ENCODE measurements at regions not wholly inside any gene's neighbourhood (a gene's known extent, or its start where the extent isn't known, plus 50 kb on each side); places are given as distances from the start of the nearest gene placed in this dataset.
"Not testable (repeated sequence)": the region's sequence is repeated elsewhere in the genome, so short reads cannot be mapped to it uniquely, and the experiment has no call there.

GRCh38 chr14:81765651-81766275 is 232.1 kb upstream of the SEL1L start:
- no peak for DNase-seq

- DNase-seq: no peak
Observed at GRCh38 chr14:81766321-81766915, 232.8 kb upstream of the SEL1L start.

GRCh38 chr14:81767266-81767995 is 233.8 kb upstream of the SEL1L start:
- no peak for DNase-seq

GRCh38 chr14:81771651-81772275 is 238.1 kb upstream of the SEL1L start:
- no peak for DNase-seq

GRCh38 chr14:81772381-81772780 is 238.7 kb upstream of the SEL1L start:
- no peak for DNase-seq

- no peak for DNase-seq
Observed at GRCh38 chr14:81776531-81776930, 242.9 kb upstream of the SEL1L start.

GRCh38 chr14:81781798-81782197 is 248.1 kb upstream of the SEL1L start:
- DNase-seq: not testable (repeated sequence)

- DNase-seq: no peak
Observed at GRCh38 chr14:81784084-81784483, 250.4 kb upstream of the SEL1L start.

- no peak for DNase-seq
Observed at GRCh38 chr14:81797315-81797714, 263.7 kb upstream of the SEL1L start.

GRCh38 chr14:81801921-81802320 is 268.3 kb upstream of the SEL1L start:
- no peak for DNase-seq

- no peak for DNase-seq
Observed at GRCh38 chr14:81802341-81802740, 268.7 kb upstream of the SEL1L start.

- no peak for DNase-seq
Observed at GRCh38 chr14:81805785-81806184, 272.1 kb upstream of the SEL1L start.

GRCh38 chr14:81811705-81812269 is 278.1 kb upstream of the SEL1L start:
- DNase-seq: no peak

- DNase-seq: no peak
Observed at GRCh38 chr14:81818271-81818670, 284.6 kb upstream of the SEL1L start.

- no peak for DNase-seq
Observed at GRCh38 chr14:81819344-81819743, 285.7 kb upstream of the SEL1L start.

GRCh38 chr14:81819910-81820309 is 286.3 kb upstream of the SEL1L start:
- no peak for DNase-seq

- no peak for DNase-seq
Observed at GRCh38 chr14:81826081-81826480, 292.4 kb upstream of the SEL1L start.

GRCh38 chr14:81829447-81829846 is 295.8 kb upstream of the SEL1L start:
- no peak for DNase-seq

- DNase-seq: no peak
Observed at GRCh38 chr14:81831128-81831820, 297.6 kb upstream of the SEL1L start.

GRCh38 chr14:81834308-81834707 is 300.7 kb upstream of the SEL1L start:
- DNase-seq: no peak

- no peak for DNase-seq
Observed at GRCh38 chr14:81837304-81837703, 303.7 kb upstream of the SEL1L start.

GRCh38 chr14:81839056-81839455 is 305.4 kb upstream of the SEL1L start:
- no peak for DNase-seq

GRCh38 chr14:81841346-81841745 is 307.7 kb upstream of the SEL1L start:
- no peak for DNase-seq

All from stimulated activated CD4-positive, alpha-beta T cell treated with anti-CD3 and anti-CD28 coated beads, Interleukin-2, amount 100 ng/mL, for 24 hours (primary cell).